ENCODE measurements at regions not wholly inside any gene's neighbourhood (a gene's known extent, or its start where the extent isn't known, plus 50 kb on each side); places are given as distances from the start of the nearest gene placed in this dataset.
A peak's percentile ranks its signal among the peaks of the same experiment; 100 is the strongest.

GRCh38 chr9:105065098-105066088 lies 137.4 kb upstream of the ABCA1 start:
- peak; percentile 84 for DNase-seq

GRCh38 chr9:105066275-105066865 lies 138.4 kb upstream of the ABCA1 start:
- no peak for DNase-seq

GRCh38 chr9:105067895-105068580 lies 140.1 kb upstream of the ABCA1 start:
- DNase-seq, result no peak

- DNase-seq, result no peak
Measured at GRCh38 chr9:105069285-105069684, 141.3 kb upstream of the ABCA1 start.

GRCh38 chr9:105069696-105070095 lies 141.7 kb upstream of the ABCA1 start:
- DNase-seq, result no peak

- DNase-seq, result no peak
Measured at GRCh38 chr9:105070176-105070575, 142.2 kb upstream of the ABCA1 start.

- no peak for DNase-seq
Measured at GRCh38 chr9:105072476-105072875, 144.5 kb upstream of the ABCA1 start.

GRCh38 chr9:105073147-105073546 lies 145.2 kb upstream of the ABCA1 start:
- DNase-seq, result no peak

- no peak for DNase-seq
Measured at GRCh38 chr9:105074491-105074890, 146.5 kb upstream of the ABCA1 start.

GRCh38 chr9:105076729-105077128 lies 148.8 kb upstream of the ABCA1 start:
- no peak for DNase-seq

- DNase-seq, result no peak
Measured at GRCh38 chr9:105079457-105079856, 151.5 kb upstream of the ABCA1 start.

- no peak for DNase-seq
Measured at GRCh38 chr9:105082843-105083242, 154.9 kb upstream of the ABCA1 start.

- no peak for DNase-seq
Measured at GRCh38 chr9:105083256-105083655, 155.3 kb upstream of the ABCA1 start.

- DNase-seq, result no peak
Measured at GRCh38 chr9:105087910-105088898, 156.2 kb upstream of the SLC44A1 start.

- no peak for DNase-seq
Measured at GRCh38 chr9:105089874-105090273, 154.6 kb upstream of the SLC44A1 start.

GRCh38 chr9:105091004-105091640 lies 153.3 kb upstream of the SLC44A1 start:
- no peak for DNase-seq

GRCh38 chr9:105093685-105094084 lies 150.8 kb upstream of the SLC44A1 start:
- no peak for DNase-seq

GRCh38 chr9:105098370-105098769 lies 146.1 kb upstream of the SLC44A1 start:
- no peak for DNase-seq

GRCh38 chr9:105103776-105104175 lies 140.7 kb upstream of the SLC44A1 start:
- DNase-seq, result no peak

GRCh38 chr9:105114318-105114717 lies 130.1 kb upstream of the SLC44A1 start:
- DNase-seq, result no peak

- no peak for DNase-seq
Measured at GRCh38 chr9:105114964-105115728, 129.3 kb upstream of the SLC44A1 start.

Measured in NCI-H748 treated with DMSO at 0.1 percent for 48 hours (cell line).